ENCODE measurements at regions not wholly inside any gene's neighbourhood (a gene's known extent, or its start where the extent isn't known, plus 50 kb on each side); places are given as distances from the start of the nearest gene placed in this dataset.

DNA sequence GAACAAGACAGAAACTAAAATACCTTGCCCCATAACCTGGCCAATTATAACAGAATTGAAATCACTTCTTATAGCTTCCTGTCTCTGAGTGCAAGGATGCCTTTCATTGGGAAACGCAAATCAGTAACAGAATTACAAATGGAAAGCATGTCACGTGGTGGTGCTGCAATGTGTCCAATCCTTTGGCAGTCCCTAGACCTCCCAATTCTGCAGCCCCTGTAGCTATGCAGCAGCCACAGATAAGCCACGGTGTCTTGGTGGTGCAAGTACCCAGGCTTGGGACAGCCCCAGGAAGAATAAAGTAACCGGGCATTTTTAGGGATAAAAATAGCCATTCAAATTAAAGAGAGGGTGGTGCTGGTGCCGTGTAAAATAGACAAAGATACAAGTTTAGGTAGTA is 134.6 kb upstream of the CCN2 start:
- no peaks in the 10 kb centered on the region for H4K20me1 ChIP-seq (ENCODE audit: control insufficient read depth, insufficient read depth, low read length, poor library complexity, severe bottlenecking)
- no peak for TF ChIP-seq EZH2 (IDR thresholded peaks at IDR 0.05; ENCODE audit: borderline replicate concordance, insufficient read depth, low read depth, low read length, poor library complexity, severe bottlenecking)
- TF ChIP-seq, protein P1, sequence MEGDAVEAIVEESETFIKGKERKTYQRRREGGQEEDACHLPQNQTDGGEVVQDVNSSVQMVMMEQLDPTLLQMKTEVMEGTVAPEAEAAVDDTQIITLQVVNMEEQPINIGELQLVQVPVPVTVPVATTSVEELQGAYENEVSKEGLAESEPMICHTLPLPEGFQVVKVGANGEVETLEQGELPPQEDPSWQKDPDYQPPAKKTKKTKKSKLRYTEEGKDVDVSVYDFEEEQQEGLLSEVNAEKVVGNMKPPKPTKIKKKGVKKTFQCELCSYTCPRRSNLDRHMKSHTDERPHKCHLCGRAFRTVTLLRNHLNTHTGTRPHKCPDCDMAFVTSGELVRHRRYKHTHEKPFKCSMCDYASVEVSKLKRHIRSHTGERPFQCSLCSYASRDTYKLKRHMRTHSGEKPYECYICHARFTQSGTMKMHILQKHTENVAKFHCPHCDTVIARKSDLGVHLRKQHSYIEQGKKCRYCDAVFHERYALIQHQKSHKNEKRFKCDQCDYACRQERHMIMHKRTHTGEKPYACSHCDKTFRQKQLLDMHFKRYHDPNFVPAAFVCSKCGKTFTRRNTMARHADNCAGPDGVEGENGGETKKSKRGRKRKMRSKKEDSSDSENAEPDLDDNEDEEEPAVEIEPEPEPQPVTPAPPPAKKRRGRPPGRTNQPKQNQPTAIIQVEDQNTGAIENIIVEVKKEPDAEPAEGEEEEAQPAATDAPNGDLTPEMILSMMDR (IDR thresholded peaks at IDR 0.05) = no peak
- H3K4me3 Mint-ChIP-seq = peak overlapping the region; percentile 27
- peaks cover 0 to 8% of the 10 kb centered on the region in 2 donors for H3K4me1 ChIP-seq (ENCODE audit: control insufficient read depth in 2 of 2, insufficient read depth in 2 of 2, low read length in 2 of 2)
- H3K4me1 Mint-ChIP-seq = peaks cover 14% of the 10 kb centered on the region
- WGBS (ENCODE audit: insufficient coverage) = 53% methylated on average over 4 of the region's 5 CpGs
- intact Hi-C loops (cut with micrococcal nuclease) = no loop called here
- ChIA-PET POLR2A (no interaction called here), CTCF (no interaction called here)
- H3K4me3 ChIP-seq (ENCODE audit: control extremely low read depth in 1 of 5, extremely low read depth in 1 of 5, insufficient read depth in 1 of 5, low read depth in 2 of 5, low read length in 4 of 5) = no peak overlapping the region
- H3K27me3 Mint-ChIP-seq = no peaks in the 10 kb centered on the region
- peak overlapping the region; percentile 28 for H3K4me2 ChIP-seq (replicated peaks; ENCODE audit: low read depth, low read length, poor library complexity, severe bottlenecking)
- H3K27me3 ChIP-seq (replicated peaks in 1 of 4; ENCODE audit: control extremely low read depth in 1 of 4, control insufficient read depth in 3 of 4, insufficient read depth in 4 of 4, low read length in 3 of 4) = no peaks in the 10 kb centered on the region
- no peaks in the 10 kb centered on the region for H3K36me3 ChIP-seq (replicated peaks in 1 of 2; ENCODE audit: control extremely low read depth in 1 of 2, control insufficient read depth in 1 of 2, extremely low read depth in 1 of 2, insufficient read depth in 2 of 2, low read length in 1 of 2)
- H3K9me3 Mint-ChIP-seq (ENCODE audit: insufficient read depth) = no peaks in the 10 kb centered on the region
- H3K27ac ChIP-seq (ENCODE audit: low read length in 2 of 2) = no peak overlapping the region
- no peaks in the 10 kb centered on the region for H3K9me3 ChIP-seq (ENCODE audit: control extremely low read depth in 1 of 3, control insufficient read depth in 2 of 3, insufficient read depth in 1 of 3, low read length in 2 of 3)
- peak overlapping the region; percentile 42 for H2AFZ ChIP-seq (ENCODE audit: insufficient read depth, low read depth, low read length, poor library complexity, severe bottlenecking)
- ATAC-seq (ENCODE audit: low read depth) = no peak
- H3K27ac Mint-ChIP-seq = no peak overlapping the region
- H3K9ac ChIP-seq (ENCODE audit: low read length) = no peak overlapping the region
- no peak for DNase-seq
- H3K79me2 ChIP-seq (ENCODE audit: control insufficient read depth, insufficient read depth, low read length) = no peaks in the 10 kb centered on the region

- TF ChIP-seq EZH2 (IDR thresholded peaks at IDR 0.05; ENCODE audit: borderline replicate concordance, insufficient read depth, low read depth, low read length, poor library complexity, severe bottlenecking) = no peak
- TF ChIP-seq, protein P1 (IDR thresholded peaks at IDR 0.05) = no peak
- no peaks in the 10 kb centered on the region for H4K20me1 ChIP-seq (ENCODE audit: control insufficient read depth, insufficient read depth, low read length, poor library complexity, severe bottlenecking)
- 83% methylated on average over 2 of the region's 3 CpGs for WGBS (ENCODE audit: insufficient coverage)
- H3K4me3 Mint-ChIP-seq = peak overlapping the region; percentile 49
- no peak overlapping the region for H3K9ac ChIP-seq (ENCODE audit: low read length)
- ChIA-PET CTCF (no interaction called here), POLR2A (no interaction called here)
- no peaks in the 10 kb centered on the region for H3K79me2 ChIP-seq (ENCODE audit: control insufficient read depth, insufficient read depth, low read length)
- H3K36me3 ChIP-seq (replicated peaks in 1 of 2; ENCODE audit: control extremely low read depth in 1 of 2, control insufficient read depth in 1 of 2, extremely low read depth in 1 of 2, insufficient read depth in 2 of 2, low read length in 1 of 2) = no peaks in the 10 kb centered on the region
- ATAC-seq (ENCODE audit: low read depth) (no peak), DNase-seq (no peak)
- intact Hi-C loops (cut with micrococcal nuclease) = no loop called here
- H3K27me3 ChIP-seq (replicated peaks in 1 of 4; ENCODE audit: control extremely low read depth in 1 of 4, control insufficient read depth in 3 of 4, insufficient read depth in 4 of 4, low read length in 3 of 4) = no peaks in the 10 kb centered on the region
- H3K9me3 ChIP-seq (ENCODE audit: control extremely low read depth in 1 of 3, control insufficient read depth in 2 of 3, insufficient read depth in 1 of 3, low read length in 2 of 3) = no peaks in the 10 kb centered on the region
- no peak overlapping the region for H3K27ac Mint-ChIP-seq
- no peaks in the 10 kb centered on the region for H3K9me3 Mint-ChIP-seq (ENCODE audit: insufficient read depth)
- no peak overlapping the region for H3K4me2 ChIP-seq (replicated peaks; ENCODE audit: low read depth, low read length, poor library complexity, severe bottlenecking)
- no peaks in the 10 kb centered on the region for H3K27me3 Mint-ChIP-seq
- H3K27ac ChIP-seq (ENCODE audit: low read length in 2 of 2) = no peak overlapping the region
- H3K4me3 ChIP-seq (ENCODE audit: control extremely low read depth in 1 of 5, extremely low read depth in 1 of 5, insufficient read depth in 1 of 5, low read depth in 2 of 5, low read length in 4 of 5) = no peak overlapping the region
- peaks cover 14% of the 10 kb centered on the region for H3K4me1 Mint-ChIP-seq
- peak overlapping the region; percentile 42 for H2AFZ ChIP-seq (ENCODE audit: insufficient read depth, low read depth, low read length, poor library complexity, severe bottlenecking)
- H3K4me1 ChIP-seq (ENCODE audit: control insufficient read depth in 2 of 2, insufficient read depth in 2 of 2, low read length in 2 of 2) = peaks cover 0 to 8% of the 10 kb centered on the region in 2 donors
Observed at GRCh38 chr6:132084811-132085509, 133.8 kb upstream of the CCN2 start.

Measured in B cell (primary cell).